ENCODE measurements at regions not wholly inside any gene's neighbourhood (a gene's known extent, or its start where the extent isn't known, plus 50 kb on each side); places are given as distances from the start of the nearest gene placed in this dataset.

- no peak overlapping the region for H3K4me3 ChIP-seq (ENCODE audit: low read depth, low read length)
- H3K27me3 ChIP-seq (ENCODE audit: control insufficient read depth, insufficient read depth, low read length): peaks cover 20% of the 10 kb centered on the region
- no peak for TF ChIP-seq CTCF (IDR thresholded peaks at IDR 0.05; ENCODE audit: insufficient read depth, low read length, severe bottlenecking)
- FAIRE-seq (no peak), DNase-seq (ENCODE audit: low read depth) (no peak)
- no peaks in the 10 kb centered on the region for H3K36me3 ChIP-seq (ENCODE audit: control insufficient read depth, insufficient read depth, low read length)
Observed at GRCh38 chr1:229207916-229208315, 63.0 kb upstream of the RAB4A start.

GRCh38 chr1:229208481-229208880 is 62.4 kb upstream of the RAB4A start:
- FAIRE-seq: no peak
- peak; percentile 20 for DNase-seq (ENCODE audit: low read depth)
- Histone ChIP-seq H3K36me3 (ENCODE audit: control insufficient read depth, insufficient read depth, low read length) (no peaks in the 10 kb centered on the region), H3K27me3 (ENCODE audit: control insufficient read depth, insufficient read depth, low read length) (peaks cover 20% of the 10 kb centered on the region), H3K4me3 (ENCODE audit: low read depth, low read length) (no peak overlapping the region)
- no peak for TF ChIP-seq CTCF (IDR thresholded peaks at IDR 0.05; ENCODE audit: insufficient read depth, low read length, severe bottlenecking)

GRCh38 chr1:229209386-229209785 is 61.5 kb upstream of the RAB4A start:
- Histone ChIP-seq H3K27me3 (ENCODE audit: control insufficient read depth, insufficient read depth, low read length) (peaks cover 20% of the 10 kb centered on the region), H3K4me3 (ENCODE audit: low read depth, low read length) (no peak overlapping the region), H3K36me3 (ENCODE audit: control insufficient read depth, insufficient read depth, low read length) (no peaks in the 10 kb centered on the region)
- FAIRE-seq: no peak
- no peak for TF ChIP-seq CTCF (IDR thresholded peaks at IDR 0.05; ENCODE audit: insufficient read depth, low read length, severe bottlenecking)
- DNase-seq (ENCODE audit: low read depth): no peak

GRCh38 chr1:229209816-229210215 is 61.1 kb upstream of the RAB4A start:
- FAIRE-seq (no peak), DNase-seq (ENCODE audit: low read depth) (no peak)
- no peak overlapping the region for H3K4me3 ChIP-seq (ENCODE audit: low read depth, low read length)
- H3K36me3 ChIP-seq (ENCODE audit: control insufficient read depth, insufficient read depth, low read length): no peaks in the 10 kb centered on the region
- H3K27me3 ChIP-seq (ENCODE audit: control insufficient read depth, insufficient read depth, low read length): peaks cover 18% of the 10 kb centered on the region
- no peak for TF ChIP-seq CTCF (IDR thresholded peaks at IDR 0.05; ENCODE audit: insufficient read depth, low read length, severe bottlenecking)

- Histone ChIP-seq H3K4me3 (ENCODE audit: low read depth, low read length) (no peak overlapping the region), H3K27me3 (ENCODE audit: control insufficient read depth, insufficient read depth, low read length) (peaks cover 11% of the 10 kb centered on the region), H3K36me3 (ENCODE audit: control insufficient read depth, insufficient read depth, low read length) (no peaks in the 10 kb centered on the region)
- no peak for DNase-seq (ENCODE audit: low read depth)
- TF ChIP-seq CTCF (IDR thresholded peaks at IDR 0.05; ENCODE audit: insufficient read depth, low read length, severe bottlenecking): no peak
- no peak for FAIRE-seq
Observed at GRCh38 chr1:229210844-229211243, 60.1 kb upstream of the RAB4A start.

GRCh38 chr1:229213797-229214196 is 57.1 kb upstream of the RAB4A start:
- Histone ChIP-seq H3K4me3 (ENCODE audit: low read depth, low read length) (no peak overlapping the region), H3K27me3 (ENCODE audit: control insufficient read depth, insufficient read depth, low read length) (peaks cover 5% of the 10 kb centered on the region), H3K36me3 (ENCODE audit: control insufficient read depth, insufficient read depth, low read length) (no peaks in the 10 kb centered on the region)
- TF ChIP-seq CTCF (IDR thresholded peaks at IDR 0.05; ENCODE audit: insufficient read depth, low read length, severe bottlenecking): no peak
- FAIRE-seq (no peak), DNase-seq (ENCODE audit: low read depth) (no peak)

All from bronchial epithelial cell (primary cell).